WTC11 (cell line): ENCODE measurements at regions not wholly inside any gene's neighbourhood (a gene's known extent, or its start where the extent isn't known, plus 50 kb on each side); places are given as distances from the start of the nearest gene placed in this dataset.

Experiments used
- ATAC-seq: fragments of 200-7000 bp; cut with Tn5 transposase; 2 replicates; pipeline ENCODE4 v1.10.0; 2021; ENCODE audit warnings: mild to moderate bottlenecking, moderate library complexity
- CTCF ChIA-PET: fragments of 300-600 bp; sonication (Branson Sonifier 250); formaldehyde crosslinking; loops from one replicate; lab custom pipeline; 2021; ENCODE audit warnings: antibody characterized with exemption; lab: Charles Lee
- POLR2A ChIA-PET: fragments of 350-600 bp; sonication (Branson Sonifier 250); formaldehyde crosslinking; loops from one replicate; lab custom pipeline; 2021; ENCODE audit warnings: antibody characterized with exemption; lab: Charles Lee
- DNase-seq: peaks from one replicate; pipeline ENCODE4 v3.0.0; 2021; ENCODE audit warnings: low spot score
- H3K27ac Mint-ChIP-seq: 2 replicates; pipeline ENCODE4 v1.8.0; 2021; ENCODE audit warnings: mixed read lengths
- H3K27me3 Mint-ChIP-seq: 2 replicates; pipeline ENCODE4 v1.8.0; 2021; ENCODE audit warnings: low read depth, mild to moderate bottlenecking, moderate library complexity, mixed read lengths
- H3K36me3 Mint-ChIP-seq: 2 replicates; pipeline ENCODE4 v1.8.0; 2021; ENCODE audit warnings: mixed read lengths
- H3K4me1 Mint-ChIP-seq: 2 replicates; pipeline ENCODE4 v1.8.0; 2022; ENCODE audit warnings: mixed read lengths
- H3K4me3 Mint-ChIP-seq: 2 replicates; pipeline ENCODE4 v1.8.0; 2021; ENCODE audit warnings: mild to moderate bottlenecking, moderate library complexity, mixed read lengths
- H3K9me3 Mint-ChIP-seq: 2 replicates; pipeline ENCODE4 v1.8.0; 2021; ENCODE audit warnings: mixed read lengths
- CBFB ChIP-seq: sonication (generic); formaldehyde crosslinking; IDR thresholded peaks from 2 replicates; pipeline ENCODE4 v1.8.1; 2022; ENCODE audit warnings: mild to moderate bottlenecking, low read depth, missing genetic modification reagents
- EMX1 ChIP-seq: fragments of 250-450 bp; sonication (Bioruptor Pico); IDR thresholded peaks from 2 replicates; pipeline ENCODE4 v1.8.0; 2021; ENCODE audit warnings: mild to moderate bottlenecking
- ETV6 ChIP-seq: sonication (generic); formaldehyde crosslinking; IDR thresholded peaks from 2 replicates; pipeline ENCODE4 v1.8.1; 2022; ENCODE audit warnings: mild to moderate bottlenecking, missing genetic modification reagents
- FOXJ3 ChIP-seq: sonication (generic); formaldehyde crosslinking; IDR thresholded peaks from 2 replicates; pipeline ENCODE4 v1.9.0; 2021; ENCODE audit warnings: missing genetic modification reagents, mild to moderate bottlenecking, borderline replicate concordance
- GRHL2 ChIP-seq: fragments of 250-450 bp; sonication (Bioruptor Pico); IDR thresholded peaks from 2 replicates; pipeline ENCODE4 v1.8.0; 2022; ENCODE audit warnings: mild to moderate bottlenecking, moderate library complexity; ENCODE audit not compliant: insufficient replicate concordance, severe bottlenecking
- KAT7 ChIP-seq: sonication (generic); formaldehyde crosslinking; IDR thresholded peaks from 2 replicates; pipeline ENCODE4 v1.8.1; 2023; ENCODE audit warnings: missing genetic modification reagents, mild to moderate bottlenecking, borderline replicate concordance
- NFATC4 ChIP-seq: fragments of 250-450 bp; sonication (Bioruptor Pico); IDR thresholded peaks from 2 replicates; pipeline ENCODE4 v1.9.0; 2021; ENCODE audit warnings: mild to moderate bottlenecking
- NR3C1 ChIP-seq: sonication (generic); formaldehyde crosslinking; conservative IDR thresholded peaks from 2 replicates; pipeline ENCODE4 v1.8.1; 2023; ENCODE audit warnings: low read depth, mild to moderate bottlenecking, missing genetic modification reagents
- SMAD4 ChIP-seq: sonication (generic); formaldehyde crosslinking; IDR thresholded peaks from 2 replicates; pipeline ENCODE4 v1.8.0; 2022; ENCODE audit warnings: mild to moderate bottlenecking, missing genetic modification reagents
- ZNF232 ChIP-seq: sonication (generic); formaldehyde crosslinking; IDR thresholded peaks from 2 replicates; pipeline ENCODE4 v1.8.0; 2022; ENCODE audit warnings: mild to moderate bottlenecking, missing genetic modification reagents
- TF ChIP-seq, protein P1 (sequence below): sonication (generic); formaldehyde crosslinking; IDR thresholded peaks from 2 replicates; pipeline ENCODE4 v1.8.0; 2022; ENCODE audit warnings: missing genetic modification reagents
- TF ChIP-seq, protein P2 (sequence below): sonication (generic); formaldehyde crosslinking; IDR thresholded peaks from 2 replicates; pipeline ENCODE4 v1.8.1; 2022; ENCODE audit warnings: mild to moderate bottlenecking, moderate library complexity, missing genetic modification reagents
- TF ChIP-seq, protein P3 (sequence below): sonication (generic); formaldehyde crosslinking; IDR thresholded peaks from 2 replicates; pipeline ENCODE4 v1.8.0; 2022; ENCODE audit warnings: mild to moderate bottlenecking, missing genetic modification reagents
- TF ChIP-seq, protein P4 (sequence below): fragments of 250-450 bp; sonication (Bioruptor Pico); IDR thresholded peaks from 2 replicates; pipeline ENCODE4 v1.9.0; 2021; ENCODE audit warnings: mild to moderate bottlenecking, borderline replicate concordance
- TF ChIP-seq, protein P5 (sequence below): fragments of 200-600 bp; IDR thresholded peaks from 2 replicates; pipeline ENCODE4 v1.8.0; 2022; ENCODE audit warnings: antibody characterized with exemption

DNA sequence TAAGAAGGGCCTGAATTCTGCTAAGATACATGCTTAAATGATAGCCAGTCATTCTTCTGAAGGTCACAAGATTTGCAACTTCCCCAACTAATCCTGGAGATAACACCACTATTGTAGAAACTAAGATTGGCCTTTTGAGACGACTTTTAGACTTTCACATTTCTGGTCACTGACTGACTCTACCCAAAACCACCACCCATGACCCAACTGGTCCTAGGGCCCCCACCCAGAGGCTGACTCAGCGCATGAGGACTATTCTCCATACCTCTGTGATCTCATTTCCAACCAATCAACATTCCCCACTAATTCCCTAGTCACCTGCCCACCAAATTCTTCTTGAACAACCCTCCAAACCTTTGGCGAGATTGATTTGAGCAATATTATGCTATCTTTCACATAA, 1299.0 kb downstream of the CDH11 start (continued):
- TF ChIP-seq, protein P1, sequence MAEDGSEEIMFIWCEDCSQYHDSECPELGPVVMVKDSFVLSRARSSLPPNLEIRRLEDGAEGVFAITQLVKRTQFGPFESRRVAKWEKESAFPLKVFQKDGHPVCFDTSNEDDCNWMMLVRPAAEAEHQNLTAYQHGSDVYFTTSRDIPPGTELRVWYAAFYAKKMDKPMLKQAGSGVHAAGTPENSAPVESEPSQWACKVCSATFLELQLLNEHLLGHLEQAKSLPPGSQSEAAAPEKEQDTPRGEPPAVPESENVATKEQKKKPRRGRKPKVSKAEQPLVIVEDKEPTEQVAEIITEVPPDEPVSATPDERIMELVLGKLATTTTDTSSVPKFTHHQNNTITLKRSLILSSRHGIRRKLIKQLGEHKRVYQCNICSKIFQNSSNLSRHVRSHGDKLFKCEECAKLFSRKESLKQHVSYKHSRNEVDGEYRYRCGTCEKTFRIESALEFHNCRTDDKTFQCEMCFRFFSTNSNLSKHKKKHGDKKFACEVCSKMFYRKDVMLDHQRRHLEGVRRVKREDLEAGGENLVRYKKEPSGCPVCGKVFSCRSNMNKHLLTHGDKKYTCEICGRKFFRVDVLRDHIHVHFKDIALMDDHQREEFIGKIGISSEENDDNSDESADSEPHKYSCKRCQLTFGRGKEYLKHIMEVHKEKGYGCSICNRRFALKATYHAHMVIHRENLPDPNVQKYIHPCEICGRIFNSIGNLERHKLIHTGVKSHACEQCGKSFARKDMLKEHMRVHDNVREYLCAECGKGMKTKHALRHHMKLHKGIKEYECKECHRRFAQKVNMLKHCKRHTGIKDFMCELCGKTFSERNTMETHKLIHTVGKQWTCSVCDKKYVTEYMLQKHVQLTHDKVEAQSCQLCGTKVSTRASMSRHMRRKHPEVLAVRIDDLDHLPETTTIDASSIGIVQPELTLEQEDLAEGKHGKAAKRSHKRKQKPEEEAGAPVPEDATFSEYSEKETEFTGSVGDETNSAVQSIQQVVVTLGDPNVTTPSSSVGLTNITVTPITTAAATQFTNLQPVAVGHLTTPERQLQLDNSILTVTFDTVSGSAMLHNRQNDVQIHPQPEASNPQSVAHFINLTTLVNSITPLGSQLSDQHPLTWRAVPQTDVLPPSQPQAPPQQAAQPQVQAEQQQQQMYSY (CRISPR knock-in tag) = no peak
- no peak for TF ChIP-seq ETV6 (CRISPR knock-in tag)
- TF ChIP-seq EMX1 (CRISPR knock-in tag) = no peak

DNA sequence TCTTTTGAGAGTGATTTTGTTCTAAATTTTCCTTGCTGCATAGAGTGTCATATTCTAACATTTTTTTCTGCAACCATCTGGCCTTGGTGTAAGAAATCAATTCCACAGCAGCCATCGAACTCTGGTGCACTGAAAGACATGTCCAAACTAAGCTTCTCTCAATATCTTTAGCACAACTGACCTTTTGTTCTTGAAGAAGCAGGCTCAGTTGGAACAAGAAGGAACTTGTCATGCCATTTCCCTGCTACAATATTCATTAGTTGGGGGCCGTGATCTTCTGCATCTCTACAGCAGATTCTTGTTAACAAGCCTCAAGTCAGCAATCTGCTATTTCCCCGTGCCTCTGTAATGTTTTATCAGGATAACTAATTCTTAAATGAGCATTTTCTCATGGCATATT, 1305.6 kb downstream of the CDH11 start:
- DNase-seq (no peak), ATAC-seq (no peak)
- no peak overlapping the region; the same call in 1 of the 2 replicates for H3K27ac Mint-ChIP-seq
- no peak overlapping the region for H3K4me3 Mint-ChIP-seq
- H3K27me3 Mint-ChIP-seq = no peaks in the 10 kb centered on the region; the same call in 1 of the 2 replicates
- ChIA-PET POLR2A (no interaction called here), CTCF (no interaction called here)
- peaks cover 21% of the 10 kb centered on the region for H3K36me3 Mint-ChIP-seq
- H3K9me3 Mint-ChIP-seq = peaks cover 38% of the 10 kb centered on the region
- H3K4me1 Mint-ChIP-seq = peaks cover 30% of the 10 kb centered on the region
- TF ChIP-seq FOXJ3 (CRISPR knock-in tag) = no peak
- TF ChIP-seq, protein P2, sequence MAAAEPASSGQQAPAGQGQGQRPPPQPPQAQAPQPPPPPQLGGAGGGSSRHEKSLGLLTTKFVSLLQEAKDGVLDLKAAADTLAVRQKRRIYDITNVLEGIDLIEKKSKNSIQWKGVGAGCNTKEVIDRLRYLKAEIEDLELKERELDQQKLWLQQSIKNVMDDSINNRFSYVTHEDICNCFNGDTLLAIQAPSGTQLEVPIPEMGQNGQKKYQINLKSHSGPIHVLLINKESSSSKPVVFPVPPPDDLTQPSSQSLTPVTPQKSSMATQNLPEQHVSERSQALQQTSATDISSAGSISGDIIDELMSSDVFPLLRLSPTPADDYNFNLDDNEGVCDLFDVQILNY (CRISPR knock-in tag) = no peak
- TF ChIP-seq SMAD4 = no peak
- no peak for TF ChIP-seq NR3C1 (CRISPR knock-in tag)
- TF ChIP-seq CBFB (CRISPR knock-in tag) = no peak
- TF ChIP-seq, protein P3, sequence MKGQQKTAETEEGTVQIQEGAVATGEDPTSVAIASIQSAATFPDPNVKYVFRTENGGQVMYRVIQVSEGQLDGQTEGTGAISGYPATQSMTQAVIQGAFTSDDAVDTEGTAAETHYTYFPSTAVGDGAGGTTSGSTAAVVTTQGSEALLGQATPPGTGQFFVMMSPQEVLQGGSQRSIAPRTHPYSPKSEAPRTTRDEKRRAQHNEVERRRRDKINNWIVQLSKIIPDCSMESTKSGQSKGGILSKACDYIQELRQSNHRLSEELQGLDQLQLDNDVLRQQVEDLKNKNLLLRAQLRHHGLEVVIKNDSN = no peak
- TF ChIP-seq KAT7 (CRISPR knock-in tag) = no peak
- TF ChIP-seq, protein P4, sequence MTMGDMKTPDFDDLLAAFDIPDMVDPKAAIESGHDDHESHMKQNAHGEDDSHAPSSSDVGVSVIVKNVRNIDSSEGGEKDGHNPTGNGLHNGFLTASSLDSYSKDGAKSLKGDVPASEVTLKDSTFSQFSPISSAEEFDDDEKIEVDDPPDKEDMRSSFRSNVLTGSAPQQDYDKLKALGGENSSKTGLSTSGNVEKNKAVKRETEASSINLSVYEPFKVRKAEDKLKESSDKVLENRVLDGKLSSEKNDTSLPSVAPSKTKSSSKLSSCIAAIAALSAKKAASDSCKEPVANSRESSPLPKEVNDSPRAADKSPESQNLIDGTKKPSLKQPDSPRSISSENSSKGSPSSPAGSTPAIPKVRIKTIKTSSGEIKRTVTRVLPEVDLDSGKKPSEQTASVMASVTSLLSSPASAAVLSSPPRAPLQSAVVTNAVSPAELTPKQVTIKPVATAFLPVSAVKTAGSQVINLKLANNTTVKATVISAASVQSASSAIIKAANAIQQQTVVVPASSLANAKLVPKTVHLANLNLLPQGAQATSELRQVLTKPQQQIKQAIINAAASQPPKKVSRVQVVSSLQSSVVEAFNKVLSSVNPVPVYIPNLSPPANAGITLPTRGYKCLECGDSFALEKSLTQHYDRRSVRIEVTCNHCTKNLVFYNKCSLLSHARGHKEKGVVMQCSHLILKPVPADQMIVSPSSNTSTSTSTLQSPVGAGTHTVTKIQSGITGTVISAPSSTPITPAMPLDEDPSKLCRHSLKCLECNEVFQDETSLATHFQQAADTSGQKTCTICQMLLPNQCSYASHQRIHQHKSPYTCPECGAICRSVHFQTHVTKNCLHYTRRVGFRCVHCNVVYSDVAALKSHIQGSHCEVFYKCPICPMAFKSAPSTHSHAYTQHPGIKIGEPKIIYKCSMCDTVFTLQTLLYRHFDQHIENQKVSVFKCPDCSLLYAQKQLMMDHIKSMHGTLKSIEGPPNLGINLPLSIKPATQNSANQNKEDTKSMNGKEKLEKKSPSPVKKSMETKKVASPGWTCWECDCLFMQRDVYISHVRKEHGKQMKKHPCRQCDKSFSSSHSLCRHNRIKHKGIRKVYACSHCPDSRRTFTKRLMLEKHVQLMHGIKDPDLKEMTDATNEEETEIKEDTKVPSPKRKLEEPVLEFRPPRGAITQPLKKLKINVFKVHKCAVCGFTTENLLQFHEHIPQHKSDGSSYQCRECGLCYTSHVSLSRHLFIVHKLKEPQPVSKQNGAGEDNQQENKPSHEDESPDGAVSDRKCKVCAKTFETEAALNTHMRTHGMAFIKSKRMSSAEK (CRISPR knock-in tag) = no peak
- TF ChIP-seq NFATC4 (CRISPR knock-in tag) = no peak
- TF ChIP-seq, protein P5, sequence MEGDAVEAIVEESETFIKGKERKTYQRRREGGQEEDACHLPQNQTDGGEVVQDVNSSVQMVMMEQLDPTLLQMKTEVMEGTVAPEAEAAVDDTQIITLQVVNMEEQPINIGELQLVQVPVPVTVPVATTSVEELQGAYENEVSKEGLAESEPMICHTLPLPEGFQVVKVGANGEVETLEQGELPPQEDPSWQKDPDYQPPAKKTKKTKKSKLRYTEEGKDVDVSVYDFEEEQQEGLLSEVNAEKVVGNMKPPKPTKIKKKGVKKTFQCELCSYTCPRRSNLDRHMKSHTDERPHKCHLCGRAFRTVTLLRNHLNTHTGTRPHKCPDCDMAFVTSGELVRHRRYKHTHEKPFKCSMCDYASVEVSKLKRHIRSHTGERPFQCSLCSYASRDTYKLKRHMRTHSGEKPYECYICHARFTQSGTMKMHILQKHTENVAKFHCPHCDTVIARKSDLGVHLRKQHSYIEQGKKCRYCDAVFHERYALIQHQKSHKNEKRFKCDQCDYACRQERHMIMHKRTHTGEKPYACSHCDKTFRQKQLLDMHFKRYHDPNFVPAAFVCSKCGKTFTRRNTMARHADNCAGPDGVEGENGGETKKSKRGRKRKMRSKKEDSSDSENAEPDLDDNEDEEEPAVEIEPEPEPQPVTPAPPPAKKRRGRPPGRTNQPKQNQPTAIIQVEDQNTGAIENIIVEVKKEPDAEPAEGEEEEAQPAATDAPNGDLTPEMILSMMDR = no peak
- no peak for TF ChIP-seq GRHL2 (CRISPR knock-in tag)
- TF ChIP-seq ZNF232 (CRISPR knock-in tag) = no peak
- TF ChIP-seq, all 79 proteins: peak for 0
